WTC11 (cell line): ENCODE measurements at regions not wholly inside any gene's neighbourhood (a gene's known extent, or its start where the extent isn't known, plus 50 kb on each side); places are given as distances from the start of the nearest gene placed in this dataset.

Source experiments
- ATAC-seq: fragments of 200-7000 bp; cut with Tn5 transposase; 2 replicates; pipeline ENCODE4 v1.10.0; 2021; ENCODE audit warnings: mild to moderate bottlenecking, moderate library complexity
- CTCF ChIA-PET: fragments of 300-600 bp; sonication (Branson Sonifier 250); formaldehyde crosslinking; loops from one replicate; lab custom pipeline; 2021; ENCODE audit warnings: antibody characterized with exemption; lab: Charles Lee
- POLR2A ChIA-PET: fragments of 350-600 bp; sonication (Branson Sonifier 250); formaldehyde crosslinking; loops from one replicate; lab custom pipeline; 2021; ENCODE audit warnings: antibody characterized with exemption; lab: Charles Lee
- DNase-seq: peaks from one replicate; pipeline ENCODE4 v3.0.0; 2021; ENCODE audit warnings: low spot score
- H3K27ac Mint-ChIP-seq: 2 replicates; pipeline ENCODE4 v1.8.0; 2021; ENCODE audit warnings: mixed read lengths
- H3K27me3 Mint-ChIP-seq: 2 replicates; pipeline ENCODE4 v1.8.0; 2021; ENCODE audit warnings: low read depth, mild to moderate bottlenecking, moderate library complexity, mixed read lengths
- H3K36me3 Mint-ChIP-seq: 2 replicates; pipeline ENCODE4 v1.8.0; 2021; ENCODE audit warnings: mixed read lengths
- H3K4me1 Mint-ChIP-seq: 2 replicates; pipeline ENCODE4 v1.8.0; 2022; ENCODE audit warnings: mixed read lengths
- H3K4me3 Mint-ChIP-seq: 2 replicates; pipeline ENCODE4 v1.8.0; 2021; ENCODE audit warnings: mild to moderate bottlenecking, moderate library complexity, mixed read lengths
- H3K9me3 Mint-ChIP-seq: 2 replicates; pipeline ENCODE4 v1.8.0; 2021; ENCODE audit warnings: mixed read lengths
- ATF1 ChIP-seq: sonication (generic); formaldehyde crosslinking; IDR thresholded peaks from 2 replicates; pipeline ENCODE4 v1.8.1; 2023; ENCODE audit warnings: mild to moderate bottlenecking, moderate library complexity, missing genetic modification reagents
- ATF2 ChIP-seq: sonication (generic); formaldehyde crosslinking; IDR thresholded peaks from 2 replicates; pipeline ENCODE4 v1.8.1; 2022; ENCODE audit warnings: low read depth, missing genetic modification reagents, borderline replicate concordance
- CTCF ChIP-seq: fragments of 200-600 bp; IDR thresholded peaks from 2 replicates; pipeline ENCODE4 v1.8.0; 2022; ENCODE audit warnings: antibody characterized with exemption
- EMX1 ChIP-seq: fragments of 250-450 bp; sonication (Bioruptor Pico); IDR thresholded peaks from 2 replicates; pipeline ENCODE4 v1.8.0; 2021; ENCODE audit warnings: mild to moderate bottlenecking
- ERG ChIP-seq: fragments of 250-450 bp; sonication (Bioruptor Pico); IDR thresholded peaks from 2 replicates; pipeline ENCODE4 v1.8.0; 2021; ENCODE audit warnings: mild to moderate bottlenecking
- HMGXB4 ChIP-seq: sonication (generic); formaldehyde crosslinking; IDR thresholded peaks from 2 replicates; pipeline ENCODE4 v1.8.1; 2023; ENCODE audit warnings: mild to moderate bottlenecking, moderate library complexity, missing genetic modification reagents
- IRF2 ChIP-seq: sonication (generic); formaldehyde crosslinking; IDR thresholded peaks from 2 replicates; pipeline ENCODE4 v1.8.0; 2022; ENCODE audit warnings: low read depth, missing genetic modification reagents, borderline replicate concordance
- PRDM15 ChIP-seq: sonication (generic); formaldehyde crosslinking; IDR thresholded peaks from 2 replicates; pipeline ENCODE4 v1.8.0; 2022; ENCODE audit warnings: missing genetic modification reagents
- SMAD3 ChIP-seq: sonication (generic); formaldehyde crosslinking; IDR thresholded peaks from 2 replicates; pipeline ENCODE4 v1.8.0; 2022; ENCODE audit warnings: missing genetic modification reagents, mild to moderate bottlenecking, borderline replicate concordance
- ZBTB43 ChIP-seq: sonication (generic); formaldehyde crosslinking; IDR thresholded peaks from 2 replicates; pipeline ENCODE4 v1.8.1; 2023; ENCODE audit warnings: mild to moderate bottlenecking, missing genetic modification reagents
- ZNF121 ChIP-seq: sonication (generic); formaldehyde crosslinking; IDR thresholded peaks from 2 replicates; pipeline ENCODE4 v1.8.0; 2023; ENCODE audit warnings: missing genetic modification reagents
- ZNF263 ChIP-seq: sonication (generic); formaldehyde crosslinking; IDR thresholded peaks from 2 replicates; pipeline ENCODE4 v1.8.1; 2022; ENCODE audit warnings: low read depth, mild to moderate bottlenecking, moderate library complexity, missing genetic modification reagents
- ZNF317 ChIP-seq: sonication (generic); formaldehyde crosslinking; IDR thresholded peaks from 2 replicates; pipeline ENCODE4 v1.8.1; 2023; ENCODE audit warnings: low read depth, mild to moderate bottlenecking, moderate library complexity, missing genetic modification reagents, borderline replicate concordance
- ZNF416 ChIP-seq: fragments of 250-450 bp; sonication (Bioruptor Pico); IDR thresholded peaks from 2 replicates; pipeline ENCODE4 v1.9.0; 2021; ENCODE audit warnings: mild to moderate bottlenecking, inconsistent platforms
- ZNF532 ChIP-seq: fragments of 250-450 bp; sonication (Bioruptor Pico); IDR thresholded peaks from 2 replicates; pipeline ENCODE4 v1.9.0; 2021; ENCODE audit warnings: mild to moderate bottlenecking, borderline replicate concordance
- ZNF671 ChIP-seq: fragments of 250-450 bp; sonication (Bioruptor Pico); IDR thresholded peaks from 2 replicates; pipeline ENCODE4 v1.8.0; 2021; ENCODE audit warnings: mild to moderate bottlenecking

- ChIA-PET CTCF (interaction anchor here (1.2 kb wide), 1 partner anchor 145 kb away, joined by 4 read pairs; no protein-coding TSS in a partner anchor), POLR2A (no interaction called here)
- TF ChIP-seq PRDM15 (CRISPR knock-in tag): no peak
- TF ChIP-seq EMX1 (CRISPR knock-in tag): no peak
- no peak for TF ChIP-seq ZNF263 (CRISPR knock-in tag)
- TF ChIP-seq ZNF317 (CRISPR knock-in tag): no peak
- no peak for TF ChIP-seq ZNF532 (CRISPR knock-in tag)
- TF ChIP-seq ZNF121: no peak
- TF ChIP-seq ZNF671 (CRISPR knock-in tag): no peak
- no peak for TF ChIP-seq CTCF
- TF ChIP-seq IRF2 (CRISPR knock-in tag): no peak
- no peak for TF ChIP-seq ERG (CRISPR knock-in tag)
- no peak for TF ChIP-seq HMGXB4 (CRISPR knock-in tag)
- TF ChIP-seq ZBTB43 (CRISPR knock-in tag): no peak
- no peak for TF ChIP-seq ATF1 (CRISPR knock-in tag)
- no peak for TF ChIP-seq SMAD3 (CRISPR knock-in tag)
- TF ChIP-seq ZNF416 (CRISPR knock-in tag): no peak
- no peak for TF ChIP-seq ATF2 (CRISPR knock-in tag)
- Mint-ChIP-seq H3K4me3 (no peak overlapping the region), H3K27ac (no peak overlapping the region), H3K27me3 (no peaks in the 10 kb centered on the region; the same call in 1 of the 2 replicates), H3K9me3 (no peaks in the 10 kb centered on the region), H3K36me3 (no peaks in the 10 kb centered on the region), H3K4me1 (peaks cover 32% of the 10 kb centered on the region)
- DNase-seq: no peak
- no peak for ATAC-seq
Measured at GRCh38 chr21:38992737-38993136, 187.0 kb downstream of the ETS2 start.
